Fibroblast of the aortic adventitia (primary cell): ENCODE measurements at regions not wholly inside any gene's neighbourhood (a gene's known extent, or its start where the extent isn't known, plus 50 kb on each side); places are given as distances from the start of the nearest gene placed in this dataset.

ENCODE experiments used
- DNase-seq: peaks from one replicate; pipeline ENCODE4 v3.0.0-alpha.2; 2010; ENCODE audit warnings: low read depth
- H3K4me3 ChIP-seq: 2 replicates; pipeline ENCODE4 v1.5.1; 2011; ENCODE audit warnings: low read depth, mild to moderate bottlenecking, control low read depth, low read length, moderate library complexity
- CTCF ChIP-seq: IDR thresholded peaks from 2 replicates; pipeline ENCODE4 v1.5.1; 2011; ENCODE audit warnings: mild to moderate bottlenecking, low read length, control low read depth, inconsistent platforms; ENCODE audit not compliant: insufficient read depth

GRCh38 chr11:115761817-115762216 lies 257.6 kb upstream of the CADM1 start:
- no peak for TF ChIP-seq CTCF
- H3K4me3 ChIP-seq: no peak overlapping the region

GRCh38 chr11:115761348-115761747 lies 257.1 kb upstream of the CADM1 start:
- no peak overlapping the region for H3K4me3 ChIP-seq
- DNase-seq: no peak
- no peak for TF ChIP-seq CTCF

More at GRCh38 chr11:115761817-115762216, 257.6 kb upstream of the CADM1 start:
- DNase-seq: no peak

GRCh38 chr11:115760461-115761320 lies 256.5 kb upstream of the CADM1 start:
- no peak for DNase-seq
- no peak overlapping the region for H3K4me3 ChIP-seq
- TF ChIP-seq CTCF: no peak

DNA sequence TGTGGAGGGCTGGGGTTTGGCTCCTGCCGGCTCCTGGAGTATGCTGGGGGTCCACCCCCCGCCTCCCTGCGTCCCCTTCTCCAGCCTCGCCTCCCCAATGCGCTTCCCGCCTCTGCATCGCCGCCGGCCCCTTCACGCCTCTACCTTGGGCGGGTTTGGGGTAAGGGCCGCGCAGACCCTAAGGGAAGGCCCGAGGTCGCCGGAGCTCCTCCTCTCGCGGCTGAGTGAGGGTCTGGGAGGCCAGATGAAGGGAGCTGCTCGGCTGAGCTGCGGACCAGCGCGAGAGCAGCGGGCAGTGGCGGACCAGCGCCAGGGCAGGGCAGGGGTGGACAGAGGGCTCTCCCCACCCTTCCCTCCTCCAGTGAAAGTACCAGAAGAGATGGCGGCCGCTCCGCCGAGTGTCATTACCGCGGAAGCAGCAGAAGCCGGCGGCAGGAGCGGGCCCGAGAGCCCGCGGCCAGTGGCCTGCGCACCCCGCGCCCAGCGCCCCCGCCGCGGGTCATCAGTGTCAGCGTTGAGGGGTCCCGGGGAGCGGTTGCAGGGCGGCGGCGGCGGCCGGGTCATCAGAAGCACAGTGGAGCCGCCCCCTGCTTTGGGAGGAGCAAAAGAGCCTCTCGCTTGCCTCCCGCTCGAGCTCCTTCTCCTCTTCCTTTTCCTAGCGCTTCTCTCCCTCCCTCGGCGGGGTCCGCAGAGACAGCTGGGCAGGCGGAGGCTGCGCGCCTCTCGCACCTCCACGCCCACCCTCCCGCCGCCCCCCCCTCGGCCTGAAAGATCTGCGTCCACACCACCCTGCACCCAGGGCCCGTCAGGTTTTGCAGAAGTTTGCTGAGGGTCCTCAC lies 255.6 kb upstream of the CADM1 start:
- TF ChIP-seq CTCF: no peak
- no peak overlapping the region for H3K4me3 ChIP-seq
- no peak for DNase-seq

DNA sequence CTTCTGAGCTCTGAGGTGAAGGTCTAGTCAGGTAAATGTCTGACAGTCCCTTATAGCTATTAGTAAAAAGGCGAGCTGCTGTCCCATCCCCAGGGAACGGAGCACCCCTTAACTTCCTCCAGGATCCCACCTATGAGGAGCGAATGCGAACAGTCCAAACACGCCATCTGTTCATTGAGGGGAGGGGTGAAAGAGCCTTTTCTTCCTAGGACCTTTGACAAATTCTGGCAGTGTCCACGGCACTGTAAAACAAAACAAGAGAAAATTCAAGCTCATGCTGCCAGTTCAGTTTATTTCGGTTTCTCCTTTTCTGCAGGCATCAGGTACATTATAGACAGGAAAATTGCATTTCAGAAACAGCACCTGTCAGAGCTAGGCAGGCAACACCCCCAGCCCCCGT lies 253.8 kb upstream of the CADM1 start:
- no peak for DNase-seq
- TF ChIP-seq CTCF: no peak
- H3K4me3 ChIP-seq: no peak overlapping the region

DNA sequence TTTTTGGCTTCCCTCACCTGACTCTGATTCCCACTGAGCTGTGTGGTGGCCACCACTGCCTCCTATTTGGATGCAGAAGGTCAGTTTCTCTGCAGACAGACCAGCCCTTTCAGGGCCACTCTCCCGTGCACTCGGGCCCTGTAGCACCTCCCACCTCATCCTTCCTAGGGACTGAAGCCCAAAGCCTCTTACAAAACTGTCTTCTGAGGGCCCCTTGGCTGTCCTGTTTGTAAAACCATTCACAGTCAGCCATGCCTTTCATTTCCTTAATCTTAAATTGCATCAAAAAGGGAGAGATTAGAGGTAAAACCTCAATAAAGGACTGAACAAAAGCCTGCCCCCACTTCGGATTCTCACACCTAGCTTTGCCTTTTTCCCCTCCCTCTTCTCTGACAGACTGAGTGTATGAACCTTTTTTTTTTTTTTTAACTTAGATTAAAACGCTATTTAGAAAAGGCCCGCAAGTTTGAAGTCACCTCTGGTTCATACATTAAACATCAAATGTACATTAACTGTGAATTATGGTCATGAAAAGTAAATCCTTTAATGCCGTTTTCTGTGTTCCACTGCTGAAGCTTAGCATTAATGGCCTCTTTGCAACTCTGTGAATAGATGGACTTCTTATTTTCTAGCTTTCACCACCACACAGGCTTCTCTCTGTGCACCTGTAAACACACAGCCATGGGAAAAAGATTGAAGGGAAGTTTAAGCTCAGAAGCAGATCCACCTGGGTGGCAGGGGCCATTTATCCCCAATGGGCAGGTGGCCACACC lies 247.2 kb upstream of the CADM1 start:
- TF ChIP-seq CTCF: no peak
- no peak for DNase-seq
- no peak overlapping the region for H3K4me3 ChIP-seq
